ENCODE measurements at regions not wholly inside any gene's neighbourhood (a gene's known extent, or its start where the extent isn't known, plus 50 kb on each side); places are given as distances from the start of the nearest gene placed in this dataset.

GRCh38 chrX:79515529-79515928 is 148.4 kb upstream of the ITM2A start:
- TF ChIP-seq TCF12 (IDR thresholded peaks at IDR 0.05; ENCODE audit: low read depth), result no peak
- TF ChIP-seq NFIC (IDR thresholded peaks at IDR 0.05), result no peak
- TF ChIP-seq CREB1 (IDR thresholded peaks at IDR 0.05; ENCODE audit: low read depth), result no peak
- TF ChIP-seq TEAD4 (IDR thresholded peaks at IDR 0.05), result no peak
- TF ChIP-seq FOXM1 (IDR thresholded peaks at IDR 0.05; ENCODE audit: borderline replicate concordance, low read depth), result no peak
- TF ChIP-seq EGR1 (IDR thresholded peaks at IDR 0.05), result no peak
- no peak for TF ChIP-seq CEBPB (IDR thresholded peaks at IDR 0.05)
- TF ChIP-seq USF1 (IDR thresholded peaks at IDR 0.05), result no peak
- TF ChIP-seq REST (IDR thresholded peaks at IDR 0.05; ENCODE audit: low read depth), result no peak
- TF ChIP-seq TAF1 (IDR thresholded peaks at IDR 0.05; ENCODE audit: low read depth), result no peak
- no peak for TF ChIP-seq MAX (IDR thresholded peaks at IDR 0.05)
- no peak for TF ChIP-seq ZBTB7A (IDR thresholded peaks at IDR 0.05; ENCODE audit: low read depth)
- no peak for TF ChIP-seq EP300 (IDR thresholded peaks at IDR 0.05; ENCODE audit: borderline replicate concordance)
- TF ChIP-seq YY1 (IDR thresholded peaks at IDR 0.05; ENCODE audit: low read depth), result no peak

GRCh38 chrX:79511799-79512198 is 144.7 kb upstream of the ITM2A start:
- TF ChIP-seq NFIC (IDR thresholded peaks at IDR 0.05) (no peak), YY1 (IDR thresholded peaks at IDR 0.05; ENCODE audit: low read depth) (no peak), RAD21 (IDR thresholded peaks at IDR 0.05; ENCODE audit: low read depth) (no peak), CREB1 (IDR thresholded peaks at IDR 0.05; ENCODE audit: low read depth) (no peak), TAF1 (IDR thresholded peaks at IDR 0.05; ENCODE audit: low read depth) (no peak), USF1 (IDR thresholded peaks at IDR 0.05) (no peak), MAX (IDR thresholded peaks at IDR 0.05) (no peak), TEAD4 (IDR thresholded peaks at IDR 0.05) (no peak), ZBTB7A (IDR thresholded peaks at IDR 0.05; ENCODE audit: low read depth) (no peak), EP300 (IDR thresholded peaks at IDR 0.05; ENCODE audit: borderline replicate concordance) (no peak), CEBPB (IDR thresholded peaks at IDR 0.05) (no peak)

GRCh38 chrX:79506001-79506400 is 138.9 kb upstream of the ITM2A start:
- TF ChIP-seq CREB1 (IDR thresholded peaks at IDR 0.05; ENCODE audit: low read depth), result no peak
- no peak for TF ChIP-seq TCF12 (IDR thresholded peaks at IDR 0.05; ENCODE audit: low read depth)
- no peak for TF ChIP-seq YY1 (IDR thresholded peaks at IDR 0.05; ENCODE audit: low read depth)
- TF ChIP-seq FOXM1 (IDR thresholded peaks at IDR 0.05; ENCODE audit: borderline replicate concordance, low read depth), result no peak
- no peak for TF ChIP-seq EGR1 (IDR thresholded peaks at IDR 0.05)
- no peak for TF ChIP-seq EP300 (IDR thresholded peaks at IDR 0.05; ENCODE audit: borderline replicate concordance)
- no peak for TF ChIP-seq TEAD4 (IDR thresholded peaks at IDR 0.05)
- no peak for TF ChIP-seq REST (IDR thresholded peaks at IDR 0.05; ENCODE audit: low read depth)
- no peak for TF ChIP-seq MAX (IDR thresholded peaks at IDR 0.05)
- no peak for TF ChIP-seq NFIC (IDR thresholded peaks at IDR 0.05)
- TF ChIP-seq ZBTB7A (IDR thresholded peaks at IDR 0.05; ENCODE audit: low read depth), result no peak

- no peak for TF ChIP-seq CREB1 (IDR thresholded peaks at IDR 0.05; ENCODE audit: low read depth)
- TF ChIP-seq FOXM1 (IDR thresholded peaks at IDR 0.05; ENCODE audit: borderline replicate concordance, low read depth), result no peak
- TF ChIP-seq NFIC (IDR thresholded peaks at IDR 0.05), result no peak
- TF ChIP-seq TEAD4 (IDR thresholded peaks at IDR 0.05), result no peak
- no peak for TF ChIP-seq ZBTB7A (IDR thresholded peaks at IDR 0.05; ENCODE audit: low read depth)
- no peak for TF ChIP-seq MAX (IDR thresholded peaks at IDR 0.05)
- TF ChIP-seq TAF1 (IDR thresholded peaks at IDR 0.05; ENCODE audit: low read depth), result no peak
- no peak for TF ChIP-seq TCF12 (IDR thresholded peaks at IDR 0.05; ENCODE audit: low read depth)
Measured at GRCh38 chrX:79482686-79483085, 115.6 kb upstream of the ITM2A start.

- TF ChIP-seq TEAD4 (IDR thresholded peaks at IDR 0.05), result peak; percentile 38; the same call in 1 of the 2 replicates
- no peak for TF ChIP-seq TAF1 (IDR thresholded peaks at IDR 0.05; ENCODE audit: low read depth)
Measured at GRCh38 chrX:79477691-79478090, 110.6 kb upstream of the ITM2A start.

- no peak for TF ChIP-seq REST (IDR thresholded peaks at IDR 0.05; ENCODE audit: low read depth)
- TF ChIP-seq TCF12 (IDR thresholded peaks at IDR 0.05; ENCODE audit: low read depth), result no peak
- no peak for TF ChIP-seq ZBTB7A (IDR thresholded peaks at IDR 0.05; ENCODE audit: low read depth)
- TF ChIP-seq CREB1 (IDR thresholded peaks at IDR 0.05; ENCODE audit: low read depth), result no peak
- no peak for TF ChIP-seq RAD21 (IDR thresholded peaks at IDR 0.05; ENCODE audit: low read depth)
- TF ChIP-seq CEBPB (IDR thresholded peaks at IDR 0.05), result no peak
- TF ChIP-seq TAF1 (IDR thresholded peaks at IDR 0.05; ENCODE audit: low read depth), result no peak
- no peak for TF ChIP-seq YY1 (IDR thresholded peaks at IDR 0.05; ENCODE audit: low read depth)
- TF ChIP-seq FOXM1 (IDR thresholded peaks at IDR 0.05; ENCODE audit: borderline replicate concordance, low read depth), result no peak
- TF ChIP-seq EP300 (IDR thresholded peaks at IDR 0.05; ENCODE audit: borderline replicate concordance), result no peak
- TF ChIP-seq USF1 (IDR thresholded peaks at IDR 0.05), result no peak
- TF ChIP-seq EGR1 (IDR thresholded peaks at IDR 0.05), result no peak
- TF ChIP-seq NFIC (IDR thresholded peaks at IDR 0.05), result no peak
- TF ChIP-seq TEAD4 (IDR thresholded peaks at IDR 0.05), result no peak
- no peak for TF ChIP-seq MAX (IDR thresholded peaks at IDR 0.05)
Measured at GRCh38 chrX:79466636-79467035, 99.5 kb upstream of the ITM2A start.
